Natural killer cell (primary cell): ENCODE measurements at regions not wholly inside any gene's neighbourhood (a gene's known extent, or its start where the extent isn't known, plus 50 kb on each side); places are given as distances from the start of the nearest gene placed in this dataset.

ENCODE experiments used
- ATAC-seq, 3 donors: fragments of 150-1000 bp in 2 of 3; fragments of 200-7000 bp in 1 of 3; cut with Tn5 transposase; 1 replicate in 1 of 3; 2 replicates in 2 of 3; pipeline ENCODE4 v1.10.0; 2021; ENCODE audit warnings: mild to moderate bottlenecking in 2 of 3, moderate library complexity in 2 of 3
- DNase-seq, 2 donors: peaks; one replicate each; pipeline versions ENCODE4 v3.0.0 to v3.0.0-alpha.2; 2013 to 2021; ENCODE audit warnings: mixed read lengths in 1 of 2
- H3K27ac ChIP-seq: one replicate; pipeline ENCODE4 v1.5.1; 2013; ENCODE audit warnings: mild to moderate bottlenecking, low read length
- H3K27me3 ChIP-seq: one replicate; pipeline ENCODE4 v1.6.1; 2013; ENCODE audit warnings: low read length; ENCODE audit not compliant: control insufficient read depth, insufficient read depth
- H3K36me3 ChIP-seq: one replicate; pipeline ENCODE4 v1.6.1; 2013; ENCODE audit warnings: low read length; ENCODE audit not compliant: control insufficient read depth, insufficient read depth
- H3K4me1 ChIP-seq: one replicate; pipeline ENCODE4 v1.6.1; 2013; ENCODE audit warnings: low read length; ENCODE audit not compliant: control insufficient read depth, insufficient read depth
- H3K4me3 ChIP-seq: one replicate; pipeline ENCODE4 v1.5.1; 2013; ENCODE audit warnings: low read length
- H3K9me3 ChIP-seq: one replicate; pipeline ENCODE4 v1.6.1; 2013; ENCODE audit warnings: low read length; ENCODE audit not compliant: control insufficient read depth, insufficient read depth
- H3K27ac Mint-ChIP-seq, 2 donors: one replicate each; pipeline ENCODE4 v1.8.0; 2022; ENCODE audit warnings: mild to moderate bottlenecking in 2 of 2, mixed read lengths in 2 of 2, moderate library complexity in 1 of 2
- H3K27me3 Mint-ChIP-seq, 2 donors: one replicate each; pipeline ENCODE4 v1.8.0; 2022; ENCODE audit warnings: low read depth in 2 of 2, mixed read lengths in 2 of 2
- H3K36me3 Mint-ChIP-seq: one replicate; pipeline ENCODE4 v1.8.0; 2022; ENCODE audit warnings: mixed read lengths
- H3K4me1 Mint-ChIP-seq, 2 donors: one replicate each; pipeline ENCODE4 v1.8.0; 2022; ENCODE audit warnings: mixed read lengths in 2 of 2
- H3K4me3 Mint-ChIP-seq: one replicate; pipeline ENCODE4 v1.8.0; 2022; ENCODE audit warnings: mild to moderate bottlenecking, moderate library complexity, mixed read lengths
- H3K9me3 Mint-ChIP-seq, 2 donors: one replicate each; pipeline ENCODE4 v1.8.0; 2022; ENCODE audit warnings: mixed read lengths in 2 of 2
- WGBS: methylation state at CpG from one replicate; pipeline ENCODE4 v1.1.7; 2013; ENCODE audit warnings: missing lambda C conversion rate; ENCODE audit not compliant: insufficient coverage; 5-methylcytosine and 5-hydroxymethylcytosine counted together
- intact Hi-C: fragments of 100-400 bp; cut with micrococcal nuclease; formaldehyde crosslinking; loops from one replicate; pipeline ENCODE4 v1.14.2; 2022
- TF ChIP-seq, protein P1 (sequence below): fragments of 200-600 bp; IDR thresholded peaks from one replicate; pipeline ENCODE4 v1.8.0; 2022; ENCODE audit warnings: antibody characterized with exemption

DNA sequence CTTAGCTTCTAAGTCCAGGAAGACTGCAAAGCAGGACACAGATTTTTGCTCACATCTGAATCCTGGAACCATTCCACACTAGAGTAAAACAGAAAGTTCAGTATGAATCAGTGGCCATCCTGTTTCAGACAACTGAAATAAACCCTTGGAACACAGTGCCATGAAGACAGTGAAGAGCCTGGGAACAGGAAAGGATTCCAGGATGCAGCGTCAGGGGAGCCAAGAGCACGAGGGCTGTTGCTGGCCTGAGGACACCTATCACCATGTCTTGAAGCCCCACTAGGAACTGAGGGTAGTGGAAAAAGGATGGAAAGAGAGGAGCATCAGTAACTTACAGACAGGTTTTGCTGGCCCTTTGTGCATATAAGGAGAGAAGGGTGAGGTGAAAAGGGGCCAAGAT is 115.3 kb upstream of the FSTL4 start:
- TF ChIP-seq, protein P1, sequence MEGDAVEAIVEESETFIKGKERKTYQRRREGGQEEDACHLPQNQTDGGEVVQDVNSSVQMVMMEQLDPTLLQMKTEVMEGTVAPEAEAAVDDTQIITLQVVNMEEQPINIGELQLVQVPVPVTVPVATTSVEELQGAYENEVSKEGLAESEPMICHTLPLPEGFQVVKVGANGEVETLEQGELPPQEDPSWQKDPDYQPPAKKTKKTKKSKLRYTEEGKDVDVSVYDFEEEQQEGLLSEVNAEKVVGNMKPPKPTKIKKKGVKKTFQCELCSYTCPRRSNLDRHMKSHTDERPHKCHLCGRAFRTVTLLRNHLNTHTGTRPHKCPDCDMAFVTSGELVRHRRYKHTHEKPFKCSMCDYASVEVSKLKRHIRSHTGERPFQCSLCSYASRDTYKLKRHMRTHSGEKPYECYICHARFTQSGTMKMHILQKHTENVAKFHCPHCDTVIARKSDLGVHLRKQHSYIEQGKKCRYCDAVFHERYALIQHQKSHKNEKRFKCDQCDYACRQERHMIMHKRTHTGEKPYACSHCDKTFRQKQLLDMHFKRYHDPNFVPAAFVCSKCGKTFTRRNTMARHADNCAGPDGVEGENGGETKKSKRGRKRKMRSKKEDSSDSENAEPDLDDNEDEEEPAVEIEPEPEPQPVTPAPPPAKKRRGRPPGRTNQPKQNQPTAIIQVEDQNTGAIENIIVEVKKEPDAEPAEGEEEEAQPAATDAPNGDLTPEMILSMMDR: no peak
- Histone ChIP-seq H3K4me1 (no peaks in the 10 kb centered on the region), H3K4me3 (no peak overlapping the region), H3K36me3 (no peaks in the 10 kb centered on the region), H3K9me3 (peaks cover 2% of the 10 kb centered on the region), H3K27me3 (peaks cover 2% of the 10 kb centered on the region), H3K27ac (no peak overlapping the region)
- DNase-seq (no peak), ATAC-seq (no peak)
- Mint-ChIP-seq H3K4me1 (no peaks in the 10 kb centered on the region), H3K27me3 (peaks cover 7 to 23% of the 10 kb centered on the region in 2 donors), H3K27ac (no peak overlapping the region), H3K36me3 (peaks cover 1% of the 10 kb centered on the region), H3K9me3 (no peaks in the 10 kb centered on the region), H3K4me3 (no peak overlapping the region)
- WGBS: 90% methylated on average over 2 of the region's 2 CpGs
- intact Hi-C loops: no loop called here

DNA sequence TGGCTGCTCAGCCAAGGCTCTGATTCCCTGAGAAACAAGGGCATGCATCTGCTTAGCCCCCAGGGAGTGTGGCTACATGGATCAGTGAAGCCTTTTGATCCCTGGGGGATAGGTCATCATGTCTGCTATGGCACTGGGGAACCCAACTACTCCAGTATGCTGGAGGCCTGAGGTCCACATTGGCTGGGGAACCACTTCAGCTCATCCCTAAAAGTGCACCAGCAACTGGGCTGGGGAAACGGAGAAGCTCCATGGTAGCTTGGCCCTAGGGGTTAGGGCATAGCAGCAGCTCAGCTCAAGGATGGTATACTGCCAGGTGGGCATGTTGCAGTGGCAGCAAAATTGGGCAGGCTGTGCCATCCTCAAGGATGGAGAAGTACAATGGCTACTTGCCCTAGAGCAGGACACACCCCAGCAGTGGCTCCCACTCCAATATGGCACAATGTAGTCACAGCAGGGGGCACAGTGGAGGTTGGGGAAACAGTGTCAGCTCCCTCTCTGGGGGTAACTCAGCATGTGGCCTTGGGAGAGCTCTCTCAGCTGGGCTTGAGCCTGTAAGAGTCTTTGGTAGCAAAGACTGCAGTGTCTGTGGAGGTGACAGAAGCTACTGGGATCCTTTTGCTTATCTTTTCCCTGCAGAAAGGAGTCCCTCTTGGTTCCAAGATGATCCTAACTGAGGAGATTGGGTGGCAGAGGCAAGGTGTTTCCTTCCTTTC is 111.5 kb upstream of the FSTL4 start:
- Mint-ChIP-seq H3K27me3 (peaks cover 6 to 27% of the 10 kb centered on the region in 2 donors), H3K9me3 (peaks cover 3 to 11% of the 10 kb centered on the region in 2 donors), H3K4me3 (no peak overlapping the region), H3K27ac (no peak overlapping the region), H3K36me3 (peaks cover 16% of the 10 kb centered on the region), H3K4me1 (no peaks in the 10 kb centered on the region)
- 93% methylated on average over 1 of the region's 1 CpG for WGBS
- ATAC-seq (no peak), DNase-seq (no peak)
- intact Hi-C loops: no loop called here
- H3K27ac ChIP-seq: no peak overlapping the region
- H3K4me1 ChIP-seq: no peaks in the 10 kb centered on the region
- TF ChIP-seq, protein P1: no peak
- peaks cover 2% of the 10 kb centered on the region for H3K27me3 ChIP-seq
- no peaks in the 10 kb centered on the region for H3K36me3 ChIP-seq
- H3K9me3 ChIP-seq: peaks cover 8% of the 10 kb centered on the region
- no peak overlapping the region for H3K4me3 ChIP-seq

DNA sequence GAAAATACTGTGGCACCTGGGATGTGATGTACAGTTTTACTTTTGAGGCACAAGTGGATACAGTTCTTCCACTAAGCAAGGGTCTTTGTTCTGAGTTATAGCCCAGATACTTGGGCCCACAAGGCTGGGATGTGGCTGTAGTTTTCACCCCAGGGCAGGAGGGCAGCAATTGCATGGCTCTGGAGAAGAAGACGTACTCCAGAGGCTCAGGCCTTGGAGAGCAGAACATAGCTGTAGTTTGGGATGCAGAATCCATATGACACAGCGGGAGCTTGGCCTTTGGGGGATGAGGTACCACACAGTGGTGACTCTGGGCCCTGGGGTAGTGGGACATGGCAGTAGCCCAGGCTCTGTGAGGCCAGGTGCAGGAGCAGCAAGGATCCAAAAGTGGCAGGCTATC is 110.8 kb upstream of the FSTL4 start:
- no peak overlapping the region for H3K4me3 Mint-ChIP-seq
- H3K4me3 ChIP-seq: no peak overlapping the region
- H3K9me3 ChIP-seq: peaks cover 8% of the 10 kb centered on the region
- 79% methylated on average over 2 of the region's 2 CpGs for WGBS
- H3K36me3 ChIP-seq: no peaks in the 10 kb centered on the region
- TF ChIP-seq, protein P1: no peak
- intact Hi-C loops: no loop called here
- H3K27ac ChIP-seq: no peak overlapping the region
- DNase-seq (no peak), ATAC-seq (no peak)
- peaks cover 16% of the 10 kb centered on the region for H3K36me3 Mint-ChIP-seq
- no peaks in the 10 kb centered on the region for H3K4me1 Mint-ChIP-seq
- H3K27ac Mint-ChIP-seq: no peak overlapping the region
- H3K4me1 ChIP-seq: no peaks in the 10 kb centered on the region
- peaks cover 3 to 33% of the 10 kb centered on the region in 2 donors for H3K27me3 Mint-ChIP-seq
- peaks cover 2% of the 10 kb centered on the region for H3K27me3 ChIP-seq
- peaks cover 3 to 11% of the 10 kb centered on the region in 2 donors for H3K9me3 Mint-ChIP-seq

DNA sequence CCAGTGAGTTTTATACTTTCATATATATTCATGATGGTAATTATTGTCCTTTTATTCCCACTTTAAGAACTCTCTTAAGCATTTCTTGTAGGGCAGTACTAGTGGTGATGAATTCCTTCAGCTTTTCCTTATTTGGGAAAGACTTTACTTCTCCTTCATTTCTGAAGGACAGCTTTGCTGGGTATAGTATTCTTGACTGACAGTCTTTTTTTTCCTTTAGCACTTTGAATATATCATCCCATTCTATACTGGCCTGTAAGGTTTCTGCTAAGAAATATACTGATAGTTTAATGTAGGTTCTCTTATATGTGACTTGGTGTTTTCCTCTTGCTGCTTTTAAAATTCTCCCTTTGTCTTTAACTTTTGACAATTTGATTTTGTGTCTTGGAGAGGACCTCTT is 109.0 kb upstream of the FSTL4 start:
- ATAC-seq (no peak), DNase-seq (no peak)
- Histone ChIP-seq H3K27ac (no peak overlapping the region), H3K27me3 (peaks cover 4% of the 10 kb centered on the region), H3K36me3 (no peaks in the 10 kb centered on the region), H3K4me1 (no peaks in the 10 kb centered on the region), H3K9me3 (peaks cover 8% of the 10 kb centered on the region), H3K4me3 (no peak overlapping the region)
- Mint-ChIP-seq H3K4me3 (no peak overlapping the region), H3K4me1 (no peaks in the 10 kb centered on the region), H3K36me3 (peaks cover 16% of the 10 kb centered on the region), H3K9me3 (peaks cover 3 to 11% of the 10 kb centered on the region in 2 donors), H3K27ac (no peak overlapping the region), H3K27me3 (peaks cover 3 to 27% of the 10 kb centered on the region in 2 donors)
- TF ChIP-seq, protein P1: no peak
- intact Hi-C loops: no loop called here
